Liver (tissue), 8 donors: ENCODE measurements at regions not wholly inside any gene's neighbourhood (a gene's known extent, or its start where the extent isn't known, plus 50 kb on each side); places are given as distances from the start of the nearest gene placed in this dataset.

Experiments
- DNase-seq: peaks from one replicate; pipeline ENCODE4 v3.0.0-alpha.2; 2017; ENCODE audit warnings: low spot score
- H3K27ac ChIP-seq, 2 donors: one replicate each; pipeline ENCODE4 v1.7.0; 2013; ENCODE audit warnings: inconsistent platforms in 2 of 2, low read length in 2 of 2, control low read depth in 1 of 2, low read depth in 1 of 2, mild to moderate bottlenecking in 1 of 2
- H3K27me3 ChIP-seq, 4 donors: one replicate each; pipeline versions ENCODE4 v1.6.1 to v1.7.0; 2013; ENCODE audit warnings: low read length in 3 of 4, inconsistent platforms in 1 of 4, mild to moderate bottlenecking in 1 of 4, moderate library complexity in 1 of 4; ENCODE audit not compliant: control insufficient read depth in 4 of 4, insufficient read depth in 4 of 4
- H3K36me3 ChIP-seq, 4 donors: one replicate each; pipeline versions ENCODE4 v1.6.1 to v1.7.0; 2013; ENCODE audit warnings: low read length in 3 of 4, mild to moderate bottlenecking in 3 of 4, low read depth in 1 of 4, moderate library complexity in 1 of 4; ENCODE audit not compliant: control insufficient read depth in 4 of 4, insufficient read depth in 3 of 4
- H3K4me1 ChIP-seq, 4 donors: one replicate each; pipeline versions ENCODE4 v1.6.1 to v1.7.0; 2013; ENCODE audit warnings: low read length in 3 of 4, mild to moderate bottlenecking in 3 of 4, moderate library complexity in 1 of 4; ENCODE audit not compliant: control insufficient read depth in 4 of 4, insufficient read depth in 4 of 4
- H3K4me3 ChIP-seq, 3 donors: one replicate each; pipeline versions ENCODE4 v1.6.1 to v1.7.0; 2013; ENCODE audit warnings: low read length in 3 of 3, control low read depth in 1 of 3, low read depth in 1 of 3, mild to moderate bottlenecking in 1 of 3
- H3K9ac ChIP-seq, 2 donors: one replicate each; pipeline ENCODE4 v1.7.0; 2013; ENCODE audit warnings: low read length in 2 of 2, mild to moderate bottlenecking in 2 of 2, moderate library complexity in 2 of 2, control low read depth in 1 of 2, low read depth in 1 of 2
- H3K9me3 ChIP-seq, 4 donors: one replicate each; pipeline versions ENCODE4 v1.6.1 to v1.7.0; 2013; ENCODE audit warnings: low read length in 3 of 4; ENCODE audit not compliant: control insufficient read depth in 4 of 4
- ATF3 ChIP-seq: IDR thresholded peaks from 2 replicates; pipeline ENCODE4 v1.6.1; 2016; ENCODE audit warnings: antibody characterized with exemption
- CTCF ChIP-seq: fragments of 150-350 bp; IDR thresholded peaks from 2 replicates; pipeline ENCODE4 v1.5.1; 2017; ENCODE audit warnings: improper control_type of control experiment, low read depth, low read length; ENCODE audit not compliant: missing input control
- FOXA2 ChIP-seq: IDR thresholded peaks from 2 replicates; pipeline ENCODE4 v1.6.1; 2016; ENCODE audit warnings: antibody characterized with exemption
- HNF4G ChIP-seq: IDR thresholded peaks from 2 replicates; pipeline ENCODE4 v1.6.1; 2016; ENCODE audit warnings: antibody characterized with exemption
- JUND ChIP-seq, 2 donors: IDR thresholded peaks; 2 replicates each; pipeline ENCODE4 v1.6.1; 2016; ENCODE audit warnings: antibody characterized with exemption in 2 of 2
- MAX ChIP-seq: IDR thresholded peaks from 2 replicates; pipeline ENCODE4 v1.6.1; 2016; ENCODE audit warnings: antibody characterized with exemption
- NR2F2 ChIP-seq: IDR thresholded peaks from 2 replicates; pipeline ENCODE4 v1.6.1; 2016; ENCODE audit warnings: antibody characterized with exemption
- RAD21 ChIP-seq, 2 donors: IDR thresholded peaks; 2 replicates each; pipeline ENCODE4 v1.6.1; 2016; ENCODE audit warnings: antibody characterized with exemption in 2 of 2, mild to moderate bottlenecking in 2 of 2
- RXRA ChIP-seq, 2 donors: IDR thresholded peaks; 2 replicates each; pipeline ENCODE4 v1.6.1; 2017 to 2018; ENCODE audit warnings: antibody characterized with exemption in 2 of 2, mild to moderate bottlenecking in 1 of 2
- SP1 ChIP-seq: IDR thresholded peaks from 2 replicates; pipeline ENCODE4 v1.6.1; 2018; ENCODE audit warnings: antibody characterized with exemption, mild to moderate bottlenecking
- TAF1 ChIP-seq: conservative IDR thresholded peaks from 2 replicates; pipeline ENCODE4 v1.6.1; 2016; ENCODE audit warnings: antibody characterized with exemption, mild to moderate bottlenecking
- ZBTB33 ChIP-seq: IDR thresholded peaks from 2 replicates; pipeline ENCODE4 v1.6.1; 2016; ENCODE audit warnings: antibody characterized with exemption
- WGBS: extraction: QIAGEN DNeasy Blood & Tissue Kit; methylation state at CpG from one replicate; pipeline ENCODE4 v1.1.7; 2013; 5-methylcytosine and 5-hydroxymethylcytosine counted together
- donor health status: healthy.
- donor health status: healthy.
- donor health status: healthy.
- donor health status: healthy.
- donor health status: healthy.

- no peak for TF ChIP-seq HNF4G
- TF ChIP-seq JUND (IDR thresholded peaks at IDR 0.05), result no peak
- no peak for TF ChIP-seq ZBTB33
- no peak for TF ChIP-seq SP1
- TF ChIP-seq FOXA2, result no peak
- TF ChIP-seq ATF3, result no peak
- no peak for TF ChIP-seq CTCF
- Histone ChIP-seq H3K4me3 (no peak overlapping the region), H3K9ac (no peak overlapping the region), H3K4me1 (no peaks in the 10 kb centered on the region), H3K36me3 (no peaks in the 10 kb centered on the region), H3K27me3 (peaks cover 0 to 2% (median under 1%) of the 10 kb centered on the region in 4 donors), H3K27ac (no peak overlapping the region), H3K9me3 (peaks cover 0 to 2% (median 0%) of the 10 kb centered on the region in 4 donors)
- WGBS, result 88% methylated on average over 5 of the region's 5 CpGs
- no peak for DNase-seq
Observed at GRCh38 chr2:66789741-66790140, 354.8 kb downstream of the MEIS1 start.

GRCh38 chr2:66790651-66791181 is 355.8 kb downstream of the MEIS1 start:
- DNase-seq, result no peak
- WGBS, result 65% methylated on average over 1 of the region's 1 CpG

GRCh38 chr2:66794070-66794469 is 359.1 kb downstream of the MEIS1 start:
- Histone ChIP-seq H3K4me1 (no peaks in the 10 kb centered on the region), H3K27me3 (peaks cover 0 to 2% (median under 1%) of the 10 kb centered on the region in 4 donors), H3K27ac (no peak overlapping the region), H3K4me3 (no peak overlapping the region), H3K9ac (no peak overlapping the region), H3K36me3 (no peaks in the 10 kb centered on the region), H3K9me3 (peaks cover 0 to 2% (median 0%) of the 10 kb centered on the region in 4 donors)
- 77% methylated on average over 8 of the region's 8 CpGs for WGBS
- DNase-seq, result no peak
- no peak for TF ChIP-seq JUND (IDR thresholded peaks at IDR 0.05)
- TF ChIP-seq RXRA (IDR thresholded peaks at IDR 0.05), result no peak
- no peak for TF ChIP-seq CTCF
- TF ChIP-seq NR2F2, result no peak
- TF ChIP-seq TAF1, result no peak
- no peak for TF ChIP-seq SP1

More at GRCh38 chr2:66790651-66791181, 355.8 kb downstream of the MEIS1 start:
- no peak overlapping the region for H3K27ac ChIP-seq
- no peaks in the 10 kb centered on the region for H3K4me1 ChIP-seq
- H3K9me3 ChIP-seq, result peaks cover 0 to 2% (median 0%) of the 10 kb centered on the region in 4 donors
- H3K4me3 ChIP-seq, result no peak overlapping the region
- no peaks in the 10 kb centered on the region for H3K36me3 ChIP-seq
- H3K9ac ChIP-seq, result no peak overlapping the region
- TF ChIP-seq RAD21 (IDR thresholded peaks at IDR 0.05) (no peak), MAX (no peak), NR2F2 (peak; percentile 79), RXRA (IDR thresholded peaks at IDR 0.05) (peak in 1 of 2 donors; percentile 36), FOXA2 (no peak)
- H3K27me3 ChIP-seq, result peaks cover 0 to 2% (median under 1%) of the 10 kb centered on the region in 4 donors
